ENCODE measurements at regions not wholly inside any gene's neighbourhood (a gene's known extent, or its start where the extent isn't known, plus 50 kb on each side); places are given as distances from the start of the nearest gene placed in this dataset.

DNA sequence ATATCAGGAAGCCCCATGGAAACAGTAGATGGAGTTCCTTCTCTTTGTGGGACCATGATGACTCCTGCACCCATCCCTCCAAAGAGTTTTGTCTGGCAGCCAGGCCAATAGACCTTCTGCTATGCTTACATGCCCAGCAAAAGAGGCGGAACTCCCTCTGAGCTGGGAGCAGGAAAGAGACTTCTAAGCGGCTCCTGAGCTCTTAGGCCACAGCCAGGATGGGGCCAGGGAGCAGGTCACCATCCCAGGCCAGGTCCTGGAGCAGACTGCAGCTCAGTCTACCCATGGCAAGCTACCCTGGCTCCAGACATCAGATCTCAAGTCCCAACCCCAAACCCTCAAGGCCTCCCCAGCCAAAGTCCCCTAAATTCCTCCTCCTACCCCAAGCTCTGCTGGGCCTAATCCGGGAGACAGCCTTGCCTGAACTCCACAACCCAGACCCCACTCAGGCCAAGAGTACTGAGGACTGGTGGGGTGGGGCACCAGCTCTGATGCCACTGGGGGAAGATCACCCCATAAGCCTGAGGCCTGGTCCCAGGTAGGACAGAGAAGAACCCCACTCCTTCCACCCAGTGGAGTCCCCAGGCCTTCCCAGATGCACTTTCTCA is 387.9 kb downstream of the MATN1 start:
- ATAC-seq (no peak), FAIRE-seq (no peak), DNase-seq (ENCODE audit: low read depth, low spot score) (no peak)
- Histone ChIP-seq H3K4me3 (no peak overlapping the region), H3K36me3 (ENCODE audit: control insufficient read depth in 2 of 2, insufficient read depth in 2 of 2, low read length in 1 of 2) (no peaks in the 10 kb centered on the region), H4K20me1 (ENCODE audit: control insufficient read depth, insufficient read depth) (no peaks in the 10 kb centered on the region), H2AFZ (ENCODE audit: control insufficient read depth, low read depth, low read length) (no peak overlapping the region), H3K9me3 (replicated peaks; ENCODE audit: control insufficient read depth, insufficient read depth, low read length) (no peaks in the 10 kb centered on the region), H3K9ac (ENCODE audit: control insufficient read depth, insufficient read depth, low read length) (no peak overlapping the region), H3K27ac (ENCODE audit: control insufficient read depth, insufficient read depth) (no peak overlapping the region), H3K4me1 (ENCODE audit: control insufficient read depth, insufficient read depth, low read length) (no peaks in the 10 kb centered on the region), H3K79me2 (ENCODE audit: control insufficient read depth, insufficient read depth, low read length) (no peaks in the 10 kb centered on the region), H3K4me2 (ENCODE audit: control insufficient read depth, insufficient read depth) (no peak overlapping the region), H3K27me3 (replicated peaks in 1 of 2; ENCODE audit: control insufficient read depth in 2 of 2, insufficient read depth in 2 of 2, low read length in 1 of 2) (no peaks in the 10 kb centered on the region; a peak in 1 of 4 replicates)
- WGBS (ENCODE audit: insufficient coverage, insufficient replicate concordance, low lambda C conversion rate, missing lambda C conversion rate), result 10% methylated on average over 3 of the region's 3 CpGs
- TF ChIP-seq RFX5 (IDR thresholded peaks at IDR 0.05; ENCODE audit: low read depth, low read length) (no peak), SREBF2 (IDR thresholded peaks at IDR 0.05; ENCODE audit: low read length) (no peak), EP300 (IDR thresholded peaks at IDR 0.05; ENCODE audit: borderline replicate concordance in 1 of 2, control insufficient read depth in 1 of 2, low read depth in 2 of 2, low read length in 2 of 2) (no peak), BRCA1 (IDR thresholded peaks at IDR 0.05; ENCODE audit: low read depth, low read length) (no peak), STAT3 (IDR thresholded peaks at IDR 0.05; ENCODE audit: low read depth, low read length) (no peak), CREB1 (IDR thresholded peaks at IDR 0.05; ENCODE audit: low read depth) (no peak), ZNF24 (IDR thresholded peaks at IDR 0.05) (no peak)
- in situ Hi-C loops (cut with MboI) (no loop called here), intact Hi-C loops (cut with micrococcal nuclease; ENCODE audit: unreplicated experiment) (no loop called here)
- ChIA-PET CTCF (no interaction called here), RAD21 (ENCODE audit: unreplicated experiment) (no interaction called here), SMC1A (ENCODE audit: uncharacterized antibody, unreplicated experiment) (no interaction called here), POLR2A (no interaction called here)
- BruUV-seq (replicated peaks), result no TSS peak

DNA sequence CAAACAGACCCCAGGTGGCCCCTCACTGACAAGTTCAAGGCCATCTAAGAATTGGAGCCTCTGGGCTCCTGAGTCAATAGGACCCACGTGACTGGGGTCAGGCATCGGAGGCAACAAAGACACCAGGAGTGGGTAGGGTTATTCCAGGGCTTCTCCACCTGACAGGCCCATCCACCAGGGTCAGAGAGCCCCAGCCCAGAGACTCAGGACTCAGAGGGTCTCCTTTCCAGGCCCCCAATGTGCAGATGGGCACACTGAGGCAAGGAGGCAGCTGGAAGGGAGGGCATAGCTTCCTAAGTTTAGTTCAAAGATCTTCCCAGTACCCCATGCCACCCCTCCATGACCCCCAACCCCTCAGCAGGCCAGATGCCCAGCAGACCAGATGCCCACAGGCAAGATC is 388.6 kb downstream of the MATN1 start:
- RAD21 ChIA-PET (ENCODE audit: unreplicated experiment), result no interaction called here
- TF ChIP-seq, protein P1, sequence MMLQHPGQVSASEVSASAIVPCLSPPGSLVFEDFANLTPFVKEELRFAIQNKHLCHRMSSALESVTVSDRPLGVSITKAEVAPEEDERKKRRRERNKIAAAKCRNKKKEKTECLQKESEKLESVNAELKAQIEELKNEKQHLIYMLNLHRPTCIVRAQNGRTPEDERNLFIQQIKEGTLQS (IDR thresholded peaks at IDR 0.05; ENCODE audit: borderline replicate concordance, extremely low read depth, low read depth, low read length), result no peak
- TF ChIP-seq MEF2B (IDR thresholded peaks at IDR 0.05; ENCODE audit: partially characterized antibody, poor library complexity, severe bottlenecking), result no peak
- TF ChIP-seq TARDBP (IDR thresholded peaks at IDR 0.05; ENCODE audit: borderline replicate concordance), result no peak
- TF ChIP-seq, protein P2, sequence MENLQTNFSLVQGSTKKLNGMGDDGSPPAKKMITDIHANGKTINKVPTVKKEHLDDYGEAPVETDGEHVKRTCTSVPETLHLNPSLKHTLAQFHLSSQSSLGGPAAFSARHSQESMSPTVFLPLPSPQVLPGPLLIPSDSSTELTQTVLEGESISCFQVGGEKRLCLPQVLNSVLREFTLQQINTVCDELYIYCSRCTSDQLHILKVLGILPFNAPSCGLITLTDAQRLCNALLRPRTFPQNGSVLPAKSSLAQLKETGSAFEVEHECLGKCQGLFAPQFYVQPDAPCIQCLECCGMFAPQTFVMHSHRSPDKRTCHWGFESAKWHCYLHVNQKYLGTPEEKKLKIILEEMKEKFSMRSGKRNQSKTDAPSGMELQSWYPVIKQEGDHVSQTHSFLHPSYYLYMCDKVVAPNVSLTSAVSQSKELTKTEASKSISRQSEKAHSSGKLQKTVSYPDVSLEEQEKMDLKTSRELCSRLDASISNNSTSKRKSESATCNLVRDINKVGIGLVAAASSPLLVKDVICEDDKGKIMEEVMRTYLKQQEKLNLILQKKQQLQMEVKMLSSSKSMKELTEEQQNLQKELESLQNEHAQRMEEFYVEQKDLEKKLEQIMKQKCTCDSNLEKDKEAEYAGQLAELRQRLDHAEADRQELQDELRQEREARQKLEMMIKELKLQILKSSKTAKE (IDR thresholded peaks at IDR 0.05; ENCODE audit: low read depth, poor library complexity, severe bottlenecking), result no peak
- no peak for TF ChIP-seq STAT3 (IDR thresholded peaks at IDR 0.05; ENCODE audit: low read depth, low read length)
- no peak for TF ChIP-seq SMAD5 (IDR thresholded peaks at IDR 0.05; ENCODE audit: low read depth)
- TF ChIP-seq MXI1 (IDR thresholded peaks at IDR 0.05; ENCODE audit: low read depth, low read length), result no peak
- TF ChIP-seq BMI1 (IDR thresholded peaks at IDR 0.05; ENCODE audit: borderline replicate concordance), result no peak
- no peak for TF ChIP-seq JUND (IDR thresholded peaks at IDR 0.05; ENCODE audit: low read depth, low read length)
- no peak for TF ChIP-seq RB1 (IDR thresholded peaks at IDR 0.05; ENCODE audit: borderline replicate concordance)

More for the DNA sequence above, 388.6 kb downstream of the MATN1 start:
- H3K4me1 ChIP-seq (ENCODE audit: control insufficient read depth, insufficient read depth, low read length), result no peaks in the 10 kb centered on the region
- H3K36me3 ChIP-seq (ENCODE audit: control insufficient read depth in 2 of 2, insufficient read depth in 2 of 2, low read length in 1 of 2), result no peaks in the 10 kb centered on the region
- FAIRE-seq (no peak), DNase-seq (ENCODE audit: low read depth, low spot score) (no peak), ATAC-seq (no peak)
- ChIA-PET SMC1A (ENCODE audit: uncharacterized antibody, unreplicated experiment) (no interaction called here), POLR2A (no interaction called here), CTCF (no interaction called here)
- intact Hi-C loops (cut with micrococcal nuclease; ENCODE audit: unreplicated experiment) (no loop called here), in situ Hi-C loops (cut with MboI) (no loop called here)
- no peaks in the 10 kb centered on the region for H3K79me2 ChIP-seq (ENCODE audit: control insufficient read depth, insufficient read depth, low read length)
- H4K20me1 ChIP-seq (ENCODE audit: control insufficient read depth, insufficient read depth), result no peaks in the 10 kb centered on the region
- H3K27me3 ChIP-seq (replicated peaks in 1 of 2; ENCODE audit: control insufficient read depth in 2 of 2, insufficient read depth in 2 of 2, low read length in 1 of 2), result no peaks in the 10 kb centered on the region; a peak in 1 of 4 replicates
- no peak overlapping the region for H3K27ac ChIP-seq (ENCODE audit: control insufficient read depth, insufficient read depth)
- H3K4me2 ChIP-seq (ENCODE audit: control insufficient read depth, insufficient read depth), result no peak overlapping the region
- no peaks in the 10 kb centered on the region for H3K9me3 ChIP-seq (replicated peaks; ENCODE audit: control insufficient read depth, insufficient read depth, low read length)
- BruUV-seq (replicated peaks), result no TSS peak
- H3K4me3 ChIP-seq, result no peak overlapping the region
- 40% methylated on average over 2 of the region's 2 CpGs for WGBS (ENCODE audit: insufficient coverage, insufficient replicate concordance, low lambda C conversion rate, missing lambda C conversion rate)
- no peak overlapping the region for H3K9ac ChIP-seq (ENCODE audit: control insufficient read depth, insufficient read depth, low read length)
- H2AFZ ChIP-seq (ENCODE audit: control insufficient read depth, low read depth, low read length), result no peak overlapping the region
